NCI-H2107 (cell line): ENCODE measurements at regions not wholly inside any gene's neighbourhood (a gene's known extent, or its start where the extent isn't known, plus 50 kb on each side); places are given as distances from the start of the nearest gene placed in this dataset.

Experiments used
- DNase-seq: peaks from one replicate; lab custom pipeline; 2025; lab: John Stamatoyannopoulos, UW

DNA sequence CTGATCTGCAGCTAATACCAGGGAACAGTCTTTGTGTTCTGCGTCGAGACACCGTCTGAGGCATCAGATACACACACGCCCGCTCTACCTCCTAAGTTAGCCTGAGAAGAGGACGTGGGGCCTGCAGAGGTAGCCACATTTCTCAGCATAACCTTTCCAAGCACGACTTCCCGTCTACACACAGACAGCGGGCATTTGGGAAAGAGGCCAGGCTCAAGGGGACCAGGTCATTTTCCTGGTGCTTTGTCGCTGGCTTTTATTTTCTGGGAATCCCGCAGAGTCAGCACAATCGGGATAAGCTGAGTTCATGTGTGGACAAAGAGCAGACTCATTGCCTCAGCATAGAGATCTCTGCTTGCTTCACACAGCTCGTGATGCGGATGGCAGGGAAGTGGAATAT, 72.5 kb upstream of the SMYD2 start:
- DNase-seq: no peak

DNA sequence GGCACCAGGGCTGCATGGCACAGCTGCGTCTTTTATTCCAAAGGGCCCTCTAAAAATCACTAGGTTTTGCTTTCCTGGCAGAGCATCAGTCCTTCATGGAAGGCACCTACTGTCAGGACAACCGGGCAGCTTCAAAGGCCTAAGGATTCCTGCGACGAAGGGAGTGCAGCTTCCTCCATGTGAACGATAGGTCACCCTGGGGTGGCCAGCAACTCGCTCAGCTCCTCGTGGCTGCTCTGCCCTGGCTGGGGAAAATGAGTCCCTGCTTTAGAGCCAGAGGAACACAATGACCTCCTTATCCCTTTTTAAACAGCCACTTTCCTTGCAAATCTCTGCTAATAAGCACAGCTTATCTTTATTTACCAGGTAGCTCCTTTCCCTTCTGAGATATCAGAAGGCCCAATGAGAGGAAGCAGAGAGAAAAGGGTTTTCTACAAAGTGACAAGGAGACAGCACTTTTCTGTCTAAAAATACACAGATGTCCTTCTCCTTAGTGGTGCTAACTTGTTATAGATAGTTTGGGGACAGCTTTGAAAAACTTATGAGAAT, 71.6 kb upstream of the SMYD2 start:
- DNase-seq: no peak

- DNase-seq: no peak
These were observed 67.8 kb upstream of the SMYD2 start for GRCh38 chr1:214213136-214213535.

GRCh38 chr1:214214851-214215250, 66.1 kb upstream of the SMYD2 start:
- DNase-seq: no peak

- no peak for DNase-seq
These were observed 65.4 kb upstream of the SMYD2 start for GRCh38 chr1:214215583-214215982.

DNA sequence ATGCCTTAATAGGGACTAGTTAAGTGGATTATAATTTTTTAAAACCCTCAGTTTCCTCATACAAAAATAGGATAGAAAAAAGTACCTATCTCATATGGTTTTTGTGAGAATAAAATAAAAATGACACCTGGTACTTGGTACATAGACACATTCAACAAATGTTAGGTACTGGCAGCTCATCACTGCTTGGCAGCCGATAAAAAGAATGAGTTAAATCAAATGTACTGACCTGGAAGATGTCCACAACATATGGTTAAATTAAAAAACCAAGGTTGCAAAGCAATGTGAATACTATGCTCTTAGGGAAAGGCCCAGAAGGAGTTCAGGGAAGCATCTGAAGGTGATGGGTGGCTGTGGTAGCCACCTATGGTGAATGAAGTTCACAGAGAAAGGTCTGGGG, 64.9 kb upstream of the SMYD2 start:
- no peak for DNase-seq

- DNase-seq: no peak
These were observed 64.2 kb upstream of the SMYD2 start for GRCh38 chr1:214216779-214217178.

- no peak for DNase-seq
These were observed 61.1 kb upstream of the SMYD2 start for GRCh38 chr1:214219902-214220301.

- DNase-seq: no peak
These were observed 60.1 kb upstream of the SMYD2 start for GRCh38 chr1:214220891-214221290.

GRCh38 chr1:214224611-214225354, 56.2 kb upstream of the SMYD2 start:
- DNase-seq: no peak

DNA sequence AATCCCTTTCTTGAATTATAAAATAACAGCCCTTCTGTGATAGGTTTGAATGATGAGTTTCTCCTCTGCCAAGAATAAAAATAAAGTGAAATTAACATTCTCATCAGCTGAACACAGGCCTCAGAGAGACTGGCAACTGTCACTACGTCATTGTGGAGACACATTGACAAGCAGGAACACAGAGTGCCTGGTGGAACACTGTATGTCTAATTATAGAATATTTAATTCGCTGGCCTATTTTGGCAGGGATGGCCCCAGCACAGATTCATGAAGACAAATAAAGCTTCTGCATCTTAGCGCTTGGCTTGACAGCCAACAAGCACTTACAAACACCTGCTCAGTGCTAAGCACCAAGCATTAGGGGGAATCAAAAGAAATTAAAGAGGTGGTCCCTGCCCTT, 52.0 kb upstream of the SMYD2 start:
- DNase-seq: no peak

- no peak for DNase-seq
These were observed 51.2 kb upstream of the SMYD2 start for GRCh38 chr1:214229736-214230135.
